ENCODE measurements at regions not wholly inside any gene's neighbourhood (a gene's known extent, or its start where the extent isn't known, plus 50 kb on each side); places are given as distances from the start of the nearest gene placed in this dataset.
A peak's percentile ranks its signal among the peaks of the same experiment; 100 is the strongest.

- Mint-ChIP-seq H3K4me1 (ENCODE audit: low read depth, unreplicated experiment) (no peaks in the 10 kb centered on the region), H3K4me3 (ENCODE audit: unreplicated experiment) (no peak overlapping the region), H3K27ac (ENCODE audit: unreplicated experiment) (peak overlapping the region; percentile 29), H3K9me3 (ENCODE audit: unreplicated experiment) (peaks cover 2% of the 10 kb centered on the region), H3K27me3 (ENCODE audit: unreplicated experiment) (no peaks in the 10 kb centered on the region), H3K36me3 (ENCODE audit: unreplicated experiment) (no peaks in the 10 kb centered on the region)
- peak; percentile 44 for DNase-seq
- no peak for TF ChIP-seq CTCF (IDR thresholded peaks at IDR 0.05; ENCODE audit: partially characterized antibody, unreplicated experiment)
Measured at GRCh38 chr14:94936401-94936892, 166.5 kb upstream of the GSC start.

- Mint-ChIP-seq H3K27me3 (ENCODE audit: unreplicated experiment) (no peaks in the 10 kb centered on the region), H3K27ac (ENCODE audit: unreplicated experiment) (no peak overlapping the region), H3K4me1 (ENCODE audit: low read depth, unreplicated experiment) (no peaks in the 10 kb centered on the region), H3K9me3 (ENCODE audit: unreplicated experiment) (peaks cover 2% of the 10 kb centered on the region), H3K4me3 (ENCODE audit: unreplicated experiment) (no peak overlapping the region), H3K36me3 (ENCODE audit: unreplicated experiment) (no peaks in the 10 kb centered on the region)
- TF ChIP-seq CTCF (IDR thresholded peaks at IDR 0.05; ENCODE audit: partially characterized antibody, unreplicated experiment): no peak
- no peak for DNase-seq
Measured at GRCh38 chr14:94935706-94936300, 165.9 kb upstream of the GSC start.

GRCh38 chr14:94934276-94934810 is 164.4 kb upstream of the GSC start:
- H3K4me1 Mint-ChIP-seq (ENCODE audit: low read depth, unreplicated experiment): no peaks in the 10 kb centered on the region
- DNase-seq: no peak
- no peaks in the 10 kb centered on the region for H3K36me3 Mint-ChIP-seq (ENCODE audit: unreplicated experiment)
- no peaks in the 10 kb centered on the region for H3K27me3 Mint-ChIP-seq (ENCODE audit: unreplicated experiment)
- H3K4me3 Mint-ChIP-seq (ENCODE audit: unreplicated experiment): no peak overlapping the region
- peaks cover 2% of the 10 kb centered on the region for H3K9me3 Mint-ChIP-seq (ENCODE audit: unreplicated experiment)
- no peak overlapping the region for H3K27ac Mint-ChIP-seq (ENCODE audit: unreplicated experiment)
- no peak for TF ChIP-seq CTCF (IDR thresholded peaks at IDR 0.05; ENCODE audit: partially characterized antibody, unreplicated experiment)

GRCh38 chr14:94933486-94933885 is 163.6 kb upstream of the GSC start:
- H3K36me3 Mint-ChIP-seq (ENCODE audit: unreplicated experiment): no peaks in the 10 kb centered on the region
- peaks cover 2% of the 10 kb centered on the region for H3K9me3 Mint-ChIP-seq (ENCODE audit: unreplicated experiment)
- no peak for DNase-seq
- no peak for TF ChIP-seq CTCF (IDR thresholded peaks at IDR 0.05; ENCODE audit: partially characterized antibody, unreplicated experiment)
- H3K27me3 Mint-ChIP-seq (ENCODE audit: unreplicated experiment): no peaks in the 10 kb centered on the region
- H3K4me3 Mint-ChIP-seq (ENCODE audit: unreplicated experiment): no peak overlapping the region
- H3K4me1 Mint-ChIP-seq (ENCODE audit: low read depth, unreplicated experiment): no peaks in the 10 kb centered on the region
- H3K27ac Mint-ChIP-seq (ENCODE audit: unreplicated experiment): no peak overlapping the region

GRCh38 chr14:94932589-94932988 is 162.7 kb upstream of the GSC start:
- no peaks in the 10 kb centered on the region for H3K27me3 Mint-ChIP-seq (ENCODE audit: unreplicated experiment)
- no peaks in the 10 kb centered on the region for H3K36me3 Mint-ChIP-seq (ENCODE audit: unreplicated experiment)
- TF ChIP-seq CTCF (IDR thresholded peaks at IDR 0.05; ENCODE audit: partially characterized antibody, unreplicated experiment): no peak
- no peak overlapping the region for H3K4me3 Mint-ChIP-seq (ENCODE audit: unreplicated experiment)
- H3K27ac Mint-ChIP-seq (ENCODE audit: unreplicated experiment): no peak overlapping the region
- no peak for DNase-seq
- H3K4me1 Mint-ChIP-seq (ENCODE audit: low read depth, unreplicated experiment): no peaks in the 10 kb centered on the region
- H3K9me3 Mint-ChIP-seq (ENCODE audit: unreplicated experiment): peaks cover 2% of the 10 kb centered on the region

Data from glutamatergic neuron (in vitro differentiated cells).